Neural cell (in vitro differentiated cells): ENCODE measurements at regions not wholly inside any gene's neighbourhood (a gene's known extent, or its start where the extent isn't known, plus 50 kb on each side); places are given as distances from the start of the nearest gene placed in this dataset.

Experiments
- CTCF ChIP-seq: fragments of 450-650 bp; IDR thresholded peaks from 2 replicates; pipeline ENCODE4 v1.5.1; 2014; ENCODE audit warnings: antibody characterized with exemption, mild to moderate bottlenecking, moderate library complexity; ENCODE audit not compliant: poor library complexity, severe bottlenecking
- EZH2 ChIP-seq: fragments of 200-600, 300-800 bp; shearing (Covaris generic), sonication (generic); IDR thresholded peaks from 2 replicates; pipeline ENCODE4 v1.6.1; 2014; ENCODE audit warnings: antibody characterized with exemption, low read length, borderline replicate concordance, mild to moderate bottlenecking; ENCODE audit not compliant: insufficient read depth, poor library complexity, severe bottlenecking
- POLR2AphosphoS5 ChIP-seq: IDR thresholded peaks from 2 replicates; pipeline ENCODE4 v1.6.1; 2012
- REST ChIP-seq: IDR thresholded peaks from 2 replicates; pipeline ENCODE4 v1.6.1; 2012; ENCODE audit warnings: borderline replicate concordance

GRCh38 chr2:4914551-4914950 is 777.6 kb upstream of the SOX11 start:
- no peak for TF ChIP-seq EZH2
- TF ChIP-seq POLR2AphosphoS5, result no peak
- no peak for TF ChIP-seq CTCF
- TF ChIP-seq REST, result no peak
